GM13976 (cell line): ENCODE measurements at regions not wholly inside any gene's neighbourhood (a gene's known extent, or its start where the extent isn't known, plus 50 kb on each side); places are given as distances from the start of the nearest gene placed in this dataset.
A peak's percentile ranks its signal among the peaks of the same experiment; 100 is the strongest.

Source experiments
- DNase-seq: peaks from one replicate; pipeline ENCODE4 v3.0.0; 2012; ENCODE audit warnings: low spot score
- CTCF ChIP-seq: IDR thresholded peaks from 2 replicates; pipeline ENCODE4 v1.5.1; 2012; ENCODE audit warnings: borderline replicate concordance, mild to moderate bottlenecking; ENCODE audit not compliant: insufficient read depth; ENCODE audit errors: extremely low read depth, missing control alignments, control extremely low read depth
- in situ Hi-C: fragments of 300-500 bp; cut with MboI; formaldehyde crosslinking; loops from one replicate; pipeline ENCODE4 v1.12.0; 2022; ENCODE audit warnings: low sequenced_read_pairs, mixed read lengths, inconsistent platforms; ENCODE audit not compliant: unreplicated experiment

- DNase-seq, result no peak
- in situ Hi-C loops, result no loop called here
- TF ChIP-seq CTCF, result no peak
Measured at GRCh38 chr14:36083317-36083716, 93.2 kb downstream of the PTCSC3 start.

- in situ Hi-C loops, result loop anchor here (10.0 kb wide), 1 partner anchor 297 kb away; no protein-coding TSS in a partner anchor
- DNase-seq, result no peak
- TF ChIP-seq CTCF, result no peak
Measured at GRCh38 chr14:36078080-36078479, 98.4 kb downstream of the PTCSC3 start.

- DNase-seq, result no peak
- in situ Hi-C loops, result loop anchor here (10.0 kb wide), 1 partner anchor 299 kb away; no protein-coding TSS in a partner anchor
- TF ChIP-seq CTCF, result no peak
Measured at GRCh38 chr14:36076197-36076596, 100.3 kb downstream of the PTCSC3 start.

- in situ Hi-C loops, result loop anchor here (10.0 kb wide), 1 partner anchor 300 kb away; no protein-coding TSS in a partner anchor
- TF ChIP-seq CTCF, result no peak
- no peak for DNase-seq
Measured at GRCh38 chr14:36075203-36075602, 101.3 kb downstream of the PTCSC3 start.

GRCh38 chr14:36070720-36071043 is 105.8 kb downstream of the PTCSC3 start:
- TF ChIP-seq CTCF, result no peak
- DNase-seq, result no peak
- in situ Hi-C loops, result loop anchor here (10.0 kb wide), 1 partner anchor 304 kb away; no protein-coding TSS in a partner anchor

- peak; percentile 56 for DNase-seq
- in situ Hi-C loops, result loop anchor here (10.0 kb wide), 1 partner anchor 305 kb away; no protein-coding TSS in a partner anchor
- peak; percentile 65 for TF ChIP-seq CTCF
Measured at GRCh38 chr14:36070031-36070719, 106.3 kb downstream of the PTCSC3 start.
